GM19324 (cell line): ENCODE measurements at regions not wholly inside any gene's neighbourhood (a gene's known extent, or its start where the extent isn't known, plus 50 kb on each side); places are given as distances from the start of the nearest gene placed in this dataset.
"Not testable (repeated sequence)": the region's sequence is repeated elsewhere in the genome, so short reads cannot be mapped to it uniquely, and the experiment has no call there.

Experiments
- ATAC-seq: cut with Tn5 transposase; IDR thresholded peaks from one replicate; pipeline ENCODE4 v1.9.1; 2021; ENCODE audit warnings: mild to moderate bottlenecking, moderate library complexity; ENCODE audit not compliant: unreplicated experiment, low FRiP score

DNA sequence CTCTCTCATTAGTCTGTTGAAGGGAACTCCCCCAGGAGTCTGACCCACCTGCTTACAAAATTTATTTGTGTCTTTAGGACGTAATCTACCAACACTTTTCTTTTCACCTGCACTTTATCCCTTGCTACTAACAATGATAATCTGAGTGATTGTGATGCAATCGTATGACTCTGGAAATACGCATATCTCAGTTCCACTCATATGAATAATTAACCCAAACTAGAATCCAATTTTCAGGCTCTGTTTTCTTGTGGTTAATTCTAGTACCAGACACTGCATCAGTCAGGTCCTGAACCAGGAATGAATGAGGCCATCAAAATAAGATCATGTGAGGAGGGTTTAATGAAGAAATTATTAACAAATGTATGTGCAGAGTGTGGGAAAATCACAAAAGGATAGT, 158.4 kb upstream of the SRD5A2 start:
- ATAC-seq, result no peak

DNA sequence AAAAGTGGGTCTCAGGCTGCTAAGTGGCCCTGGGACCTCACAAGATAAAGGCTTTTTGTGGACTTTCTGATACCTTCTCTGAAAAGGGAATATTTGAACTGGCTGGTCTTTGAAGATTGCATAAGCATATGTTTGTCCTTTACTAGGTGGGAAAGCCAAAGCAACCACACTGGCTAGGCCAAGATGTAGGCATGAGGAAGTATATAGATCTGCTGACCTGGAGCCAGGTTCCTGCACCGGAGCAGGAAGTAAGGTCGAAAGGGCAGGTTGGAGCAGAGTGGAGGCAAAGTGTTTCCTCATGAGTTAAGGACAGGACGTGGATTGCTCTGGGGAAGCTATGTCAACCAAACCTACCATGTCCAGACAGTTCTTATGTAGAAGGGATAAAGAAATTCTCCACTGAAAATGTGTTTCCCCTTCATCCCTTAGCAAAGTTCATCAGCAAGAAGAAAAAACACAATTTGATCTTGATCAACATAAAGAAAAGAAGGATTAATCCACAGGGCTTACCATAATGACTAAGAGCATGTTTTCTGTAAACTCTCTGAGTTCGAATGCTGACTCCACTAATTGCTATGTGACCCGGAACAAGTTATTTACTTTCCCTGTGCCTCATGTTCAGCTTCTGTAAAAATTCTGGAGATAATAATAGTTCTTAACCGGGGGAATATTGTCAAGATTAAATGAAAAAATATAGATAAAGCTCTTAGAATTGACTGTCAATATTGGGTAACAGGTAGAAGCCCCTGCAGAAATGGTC, 156.1 kb upstream of the SRD5A2 start:
- ATAC-seq, result no peak

DNA sequence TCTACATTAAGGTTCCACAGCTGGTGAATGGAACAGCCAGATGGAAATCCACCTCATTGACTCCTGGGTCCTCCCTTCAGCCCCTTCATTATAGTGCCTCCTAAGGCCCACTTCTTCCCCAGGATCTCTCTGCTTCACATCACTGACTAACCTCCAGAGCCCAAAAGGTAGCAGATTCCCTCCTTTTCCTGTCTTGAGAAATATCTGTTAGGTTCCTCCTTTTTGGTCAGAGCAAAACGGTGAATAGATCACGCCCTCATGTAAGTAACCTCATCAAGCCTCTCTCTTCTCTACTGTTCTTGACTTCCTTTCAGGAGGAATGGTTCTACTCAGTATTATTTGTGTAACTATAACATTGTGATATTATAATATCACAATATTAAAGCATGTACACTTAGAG, 155.0 kb upstream of the SRD5A2 start:
- no peak for ATAC-seq

DNA sequence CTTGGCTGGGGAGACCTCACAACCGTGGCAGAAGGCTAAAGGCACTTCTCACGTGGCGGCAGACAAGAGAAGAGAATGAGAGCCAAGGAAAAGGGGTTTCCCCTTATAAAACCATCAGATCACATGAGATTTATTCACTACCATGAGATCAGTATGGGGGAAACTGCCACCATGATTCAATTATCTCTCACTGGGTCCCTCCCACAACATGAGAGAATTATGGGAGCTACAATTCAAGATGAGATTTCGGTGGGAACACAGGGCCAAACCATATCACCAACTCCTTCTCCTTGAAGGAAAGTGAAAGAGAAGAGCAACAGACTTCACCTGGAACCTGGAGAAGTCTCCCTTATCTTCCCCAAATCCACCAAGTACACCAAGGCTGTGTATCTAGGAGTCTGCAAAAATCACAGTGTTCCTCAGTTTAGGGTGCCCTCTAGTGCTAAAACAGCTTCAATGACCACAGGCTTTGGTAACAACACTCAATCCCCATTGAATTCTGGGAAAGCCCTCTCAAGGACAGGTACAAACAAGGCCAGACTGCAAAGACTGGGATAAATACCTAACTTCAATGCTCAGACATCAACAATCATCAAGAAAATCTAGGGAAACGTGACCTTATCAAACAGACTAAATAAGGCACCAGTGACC, 148.8 kb upstream of the SRD5A2 start:
- no peak for ATAC-seq

DNA sequence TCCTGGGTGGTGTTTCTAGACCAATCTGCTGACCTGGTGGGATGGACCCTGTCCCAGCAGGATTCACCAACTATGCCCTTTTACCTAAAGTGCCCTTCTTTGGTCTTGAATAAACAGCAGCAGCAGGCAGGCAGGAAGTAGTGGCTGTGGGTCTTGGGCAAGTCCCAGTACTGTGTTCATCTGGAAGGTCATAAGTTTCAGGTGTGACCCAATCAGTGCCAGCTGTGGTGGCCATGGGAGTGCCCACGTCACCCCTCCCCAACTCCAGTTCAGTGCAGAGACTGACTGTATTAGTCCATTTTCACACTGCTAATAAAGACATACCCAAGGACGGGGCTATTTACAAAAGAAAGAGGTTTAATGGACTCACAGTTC, 148.3 kb upstream of the SRD5A2 start:
- ATAC-seq, result no peak

DNA sequence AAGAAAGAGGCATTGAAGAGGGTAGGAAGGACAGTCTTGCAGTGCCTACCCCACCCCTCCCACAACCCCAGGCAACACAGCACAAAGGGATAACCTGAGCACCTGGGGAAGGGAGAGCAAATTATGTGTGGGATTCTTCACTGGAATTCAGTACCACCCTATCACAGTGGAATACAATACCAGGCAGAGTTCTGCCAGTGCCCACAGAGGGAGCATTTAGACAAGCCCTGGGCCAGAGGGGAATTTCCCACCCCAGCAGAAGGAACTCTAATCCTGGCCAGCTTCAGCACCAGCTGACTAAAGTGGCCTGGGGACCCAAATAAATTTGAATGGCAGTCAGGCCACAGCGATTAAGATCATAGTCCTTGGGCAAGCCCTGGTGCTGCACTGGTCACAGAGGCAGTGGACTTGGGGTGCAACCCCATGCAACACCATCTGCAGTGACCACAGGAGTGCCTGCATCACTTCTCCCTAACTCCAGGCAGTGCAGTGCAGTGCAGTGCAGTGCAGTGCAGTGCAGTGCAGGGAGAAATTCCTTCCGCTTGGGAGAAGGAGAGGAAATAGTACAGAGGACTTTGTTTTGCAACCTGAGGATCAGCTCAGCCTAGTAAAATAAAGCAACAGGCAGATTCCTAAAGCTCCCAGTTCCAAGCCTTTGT, 147.8 kb upstream of the SRD5A2 start:
- no peak for ATAC-seq

DNA sequence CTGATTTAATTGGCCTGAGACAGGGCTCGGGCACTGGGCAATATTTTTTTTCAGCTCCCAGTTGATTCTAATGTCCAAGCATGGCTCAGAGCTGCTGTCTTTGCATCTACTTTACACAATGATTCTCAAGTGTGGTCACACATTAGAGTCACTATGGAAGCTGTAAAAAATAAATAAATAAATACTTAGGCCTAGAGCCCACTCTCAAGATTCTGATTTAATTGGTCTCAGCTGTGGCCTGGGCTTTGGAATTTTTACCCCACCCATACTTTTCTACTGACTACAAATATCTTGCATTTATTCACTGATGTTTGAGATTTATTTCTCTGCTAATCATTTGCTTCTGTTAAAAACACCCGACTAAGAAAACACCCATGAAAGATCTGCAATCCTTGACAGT, 145.7 kb upstream of the SRD5A2 start:
- no peak for ATAC-seq

DNA sequence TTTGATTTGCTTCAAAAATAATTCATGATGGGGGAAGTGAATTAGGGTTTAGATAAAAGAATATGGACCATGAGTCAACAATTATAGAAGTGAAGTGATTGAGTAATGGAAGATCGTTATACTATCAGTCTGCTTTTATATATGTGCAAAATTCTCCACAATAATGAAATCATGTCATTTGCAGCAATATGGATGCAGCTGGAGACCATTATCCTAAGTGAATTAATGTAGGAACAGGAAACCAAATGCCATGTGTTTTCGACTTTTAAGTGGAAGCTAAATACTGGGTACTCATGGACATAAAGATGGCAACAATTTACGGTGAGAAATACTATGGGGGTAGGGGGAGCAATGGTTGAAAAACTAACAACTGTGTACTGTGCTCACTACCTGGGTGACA, 144.7 kb upstream of the SRD5A2 start:
- ATAC-seq, result no peak

DNA sequence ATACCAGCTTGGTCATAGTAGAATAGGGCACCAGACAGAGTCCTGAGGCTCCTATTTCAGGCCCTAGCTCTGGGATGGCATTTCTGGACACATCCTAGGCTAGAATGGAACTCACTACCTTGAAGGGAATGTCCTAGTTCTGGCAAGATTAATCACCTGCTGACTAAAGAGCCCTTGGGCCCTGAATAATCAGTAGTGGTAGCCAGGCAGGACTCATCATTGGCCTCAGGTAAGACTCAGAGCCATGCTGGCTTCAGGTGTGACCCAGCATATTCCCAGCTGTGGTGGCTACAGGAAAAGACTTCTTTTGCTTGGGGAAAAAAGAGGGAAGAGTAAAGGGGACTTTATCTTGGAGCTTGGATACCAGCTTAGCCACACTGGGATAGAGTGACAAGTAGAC, 131.0 kb upstream of the SRD5A2 start:
- ATAC-seq, result no peak

DNA sequence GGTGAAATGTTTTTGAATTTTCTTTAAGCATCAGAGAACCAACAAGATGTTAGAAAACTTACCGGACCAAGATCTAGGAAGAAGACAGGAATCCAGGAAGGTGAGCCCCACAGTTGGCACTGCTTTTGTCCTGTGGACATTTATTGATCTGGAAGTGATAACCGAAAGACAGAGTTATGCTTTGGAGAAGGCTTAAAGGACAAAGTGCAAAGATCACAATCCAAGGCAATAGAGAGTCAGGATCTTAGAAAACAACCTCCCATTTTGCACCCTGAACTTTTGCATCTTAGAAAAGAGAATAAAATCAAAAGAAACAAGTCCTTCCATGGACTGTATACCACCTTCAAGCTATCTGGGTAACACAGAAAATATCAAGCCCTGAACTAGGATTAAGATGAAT, 129.4 kb upstream of the SRD5A2 start:
- ATAC-seq, result no peak

DNA sequence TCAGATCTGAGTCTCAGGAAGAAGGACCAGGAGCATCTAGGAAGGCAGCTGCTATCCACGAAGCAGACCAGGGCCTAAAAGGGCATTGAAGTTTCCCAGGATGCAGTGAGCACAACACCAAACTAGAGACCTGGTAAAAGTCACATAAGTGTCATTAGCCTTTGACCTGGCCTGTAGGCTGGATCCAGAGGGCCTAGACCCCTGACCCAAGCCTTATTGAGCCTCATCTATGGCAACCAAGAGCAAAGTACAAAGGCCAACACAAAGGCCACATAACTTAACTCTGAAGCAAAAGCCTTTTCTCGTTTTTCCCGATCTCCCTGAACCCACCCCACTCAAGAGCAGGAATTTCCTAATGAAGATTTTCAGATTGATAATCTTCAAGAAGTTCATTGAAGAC, 127.3 kb upstream of the SRD5A2 start:
- ATAC-seq, result no peak

DNA sequence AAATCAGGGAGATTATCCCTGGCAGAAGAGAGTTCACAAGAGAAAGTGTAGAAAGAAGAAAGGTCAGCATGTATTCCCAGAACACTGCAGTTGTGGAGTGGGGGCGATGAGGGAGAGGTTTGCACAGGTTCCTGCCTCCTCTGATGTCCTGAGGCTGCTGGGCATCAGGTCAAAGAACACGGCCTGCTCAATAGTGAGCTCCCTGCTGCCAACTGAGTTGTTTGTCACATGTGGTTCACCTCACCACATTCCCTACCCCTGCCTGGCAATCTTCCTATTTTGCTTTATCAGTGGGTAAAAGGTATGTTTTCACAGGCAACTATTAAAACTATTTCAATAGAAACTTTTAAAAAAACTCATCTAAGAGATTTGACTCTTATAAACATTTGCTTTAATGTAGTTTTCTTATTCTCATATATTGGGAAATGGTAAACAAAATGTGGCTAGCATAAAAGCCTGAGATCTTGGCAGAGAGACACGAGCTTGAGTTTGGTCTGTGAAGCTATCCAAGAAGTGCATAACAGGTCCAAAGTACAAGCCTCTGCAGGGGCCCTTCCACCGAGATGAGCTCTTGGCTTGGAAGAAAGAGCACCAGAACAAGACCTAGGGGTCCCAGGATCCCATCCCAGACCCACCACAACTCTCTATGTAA, 123.9 kb upstream of the SRD5A2 start:
- ATAC-seq, result no peak

DNA sequence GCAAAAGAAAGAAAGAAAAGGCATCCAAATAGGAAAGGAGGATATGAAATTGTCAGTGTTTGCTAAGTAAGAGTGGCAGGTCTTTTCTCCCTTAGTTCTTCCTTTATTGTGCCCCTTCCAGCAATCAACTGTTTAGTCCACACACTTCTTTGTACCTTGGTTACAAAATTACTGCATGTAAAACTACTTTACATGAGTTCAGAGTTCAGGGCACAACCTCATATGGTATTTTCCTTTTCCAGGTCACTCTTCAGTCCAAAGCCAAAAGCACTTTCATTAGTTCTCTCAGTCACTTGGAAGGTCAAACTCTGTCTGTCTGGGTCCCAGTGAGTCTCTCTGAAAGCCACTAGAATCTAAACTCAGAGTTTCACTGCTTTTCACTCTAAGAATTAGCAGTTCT, 122.5 kb upstream of the SRD5A2 start:
- no peak for ATAC-seq

DNA sequence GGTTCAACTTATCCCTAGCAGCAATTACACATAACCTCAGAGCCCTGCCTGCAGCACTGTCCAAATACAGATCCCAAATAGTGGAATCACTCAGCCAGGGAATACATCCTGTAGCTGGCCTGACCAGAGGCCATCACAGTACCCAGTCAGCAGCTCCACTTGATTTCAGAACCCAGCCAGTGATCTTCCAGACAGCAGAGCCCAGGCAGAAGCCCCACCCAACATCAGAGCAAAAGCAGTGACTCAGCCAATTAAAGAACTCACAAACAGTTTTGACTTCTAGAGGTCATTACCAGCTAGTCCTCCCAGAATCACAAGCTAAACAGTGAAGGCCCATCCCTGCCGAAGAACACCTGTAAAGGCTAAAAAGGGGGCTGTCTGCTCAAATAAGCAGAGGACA, 118.0 kb upstream of the SRD5A2 start:
- ATAC-seq, result no peak

DNA sequence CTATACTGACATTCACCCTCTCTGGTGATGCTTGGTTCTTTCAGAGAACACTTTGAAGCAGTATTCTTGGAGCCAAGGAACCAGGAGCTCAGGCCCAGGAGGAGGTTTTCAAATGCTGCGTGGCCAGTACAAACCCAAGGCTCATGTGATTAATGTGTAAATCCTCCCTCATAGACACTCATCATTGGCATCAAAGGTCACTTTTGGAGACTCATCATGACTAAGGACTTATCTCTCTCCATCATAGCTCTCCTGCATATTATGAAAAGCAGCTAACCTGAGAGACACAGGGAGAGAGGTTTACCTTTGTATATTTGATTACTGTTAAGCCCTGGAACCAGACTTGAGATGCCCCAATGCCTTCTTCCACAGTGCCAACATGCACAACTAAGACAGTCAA, 115.3 kb upstream of the SRD5A2 start:
- ATAC-seq, result no peak

DNA sequence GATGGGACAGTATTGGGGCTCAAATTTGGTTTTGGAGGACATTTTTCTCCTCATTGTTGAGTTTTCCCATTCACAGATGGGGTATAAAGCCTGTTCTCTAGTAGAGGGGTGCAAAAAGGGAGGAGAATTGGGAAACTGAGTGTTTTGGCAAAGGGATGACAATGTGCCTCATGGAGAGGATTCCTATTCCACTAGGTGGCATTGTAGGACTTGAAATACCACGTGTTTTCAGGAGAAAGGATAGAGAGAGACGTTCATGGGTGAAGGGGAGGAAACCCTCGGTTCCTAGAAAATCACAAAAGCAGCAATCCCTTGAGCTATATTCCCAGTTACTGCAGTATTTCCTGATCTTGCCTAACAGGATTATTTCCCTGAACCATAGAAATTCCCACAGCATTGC, 113.7 kb upstream of the SRD5A2 start:
- ATAC-seq, result no peak

DNA sequence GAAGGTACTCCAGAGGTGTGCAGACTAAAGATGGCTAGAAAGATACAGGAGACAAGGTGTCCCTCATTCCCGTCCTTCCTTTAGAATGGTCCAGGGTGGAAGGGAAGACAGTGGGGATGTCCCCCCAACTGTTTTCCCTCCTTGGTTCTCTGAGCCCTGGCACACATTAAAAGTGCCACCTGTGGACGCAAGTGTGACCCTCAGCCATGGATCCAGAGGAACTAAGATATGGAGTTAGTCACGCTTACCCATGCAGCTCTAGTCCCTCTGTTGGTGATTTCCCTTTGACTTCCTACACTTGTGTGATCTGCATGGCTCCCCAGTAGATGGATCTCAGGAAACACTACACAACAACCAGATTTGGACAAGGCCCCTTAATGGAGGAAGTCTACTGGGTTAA, 113.1 kb upstream of the SRD5A2 start:
- no peak for ATAC-seq

DNA sequence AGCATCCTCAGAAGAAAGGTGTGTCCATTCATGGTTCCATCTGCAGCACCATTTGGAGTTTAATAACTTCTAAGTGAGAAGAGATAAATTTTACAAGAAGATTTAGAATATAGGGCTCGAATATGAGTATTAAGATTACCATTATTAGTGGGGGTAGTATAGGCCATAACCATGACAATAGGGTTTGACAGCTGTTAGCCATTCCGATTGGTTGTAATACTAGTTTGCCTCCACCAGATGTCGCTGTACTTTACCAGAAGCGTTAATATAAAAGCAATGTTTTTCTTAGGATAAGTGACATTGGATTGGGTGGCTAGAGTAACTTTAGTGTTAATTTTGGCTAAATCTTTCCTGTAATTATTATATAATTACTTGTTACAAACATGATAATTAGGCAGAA, 107.5 kb upstream of the SRD5A2 start:
- no peak for ATAC-seq

DNA sequence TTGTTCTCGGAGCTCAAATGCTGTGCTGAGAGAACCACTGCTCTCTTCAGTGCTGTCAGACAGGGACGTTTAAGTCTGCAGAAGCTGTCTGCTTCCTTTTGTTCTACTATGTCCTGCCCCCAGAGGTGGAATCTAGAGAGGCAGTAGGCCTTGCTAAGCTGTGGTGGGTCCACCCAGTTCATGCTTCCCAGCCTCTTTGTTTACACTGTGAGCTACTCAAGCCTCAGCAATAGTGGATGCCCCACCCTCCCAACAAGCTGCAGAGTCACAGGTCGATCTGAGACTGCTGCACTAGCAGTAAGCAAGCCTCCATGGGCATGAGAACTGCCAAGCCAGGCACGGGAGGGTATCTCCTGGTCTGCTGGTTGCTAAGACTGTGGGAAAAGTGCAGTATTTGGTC, 102.8 kb upstream of the SRD5A2 start:
- not testable (repeated sequence) for ATAC-seq

DNA sequence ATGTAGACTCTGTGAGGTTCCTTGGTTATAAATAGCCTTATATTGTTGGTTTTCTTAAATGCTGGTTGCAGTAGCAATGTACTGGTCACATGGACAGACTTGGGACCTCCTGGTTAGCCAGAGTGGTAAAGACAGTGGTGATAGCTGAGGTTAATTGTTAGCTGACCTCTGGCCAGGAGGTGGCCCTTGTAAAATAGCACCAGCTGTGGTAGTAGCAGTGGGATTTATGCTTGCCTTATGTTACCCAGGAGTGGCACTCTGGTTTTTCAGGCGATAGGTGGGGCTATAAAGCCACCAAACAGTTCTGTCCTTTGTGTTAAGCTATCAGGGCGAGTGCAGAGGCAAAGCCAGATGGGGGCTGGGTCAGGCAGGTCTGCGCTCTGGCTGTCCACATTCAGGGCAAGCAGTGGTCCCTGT, 94.8 kb upstream of the SRD5A2 start:
- no peak for ATAC-seq

DNA sequence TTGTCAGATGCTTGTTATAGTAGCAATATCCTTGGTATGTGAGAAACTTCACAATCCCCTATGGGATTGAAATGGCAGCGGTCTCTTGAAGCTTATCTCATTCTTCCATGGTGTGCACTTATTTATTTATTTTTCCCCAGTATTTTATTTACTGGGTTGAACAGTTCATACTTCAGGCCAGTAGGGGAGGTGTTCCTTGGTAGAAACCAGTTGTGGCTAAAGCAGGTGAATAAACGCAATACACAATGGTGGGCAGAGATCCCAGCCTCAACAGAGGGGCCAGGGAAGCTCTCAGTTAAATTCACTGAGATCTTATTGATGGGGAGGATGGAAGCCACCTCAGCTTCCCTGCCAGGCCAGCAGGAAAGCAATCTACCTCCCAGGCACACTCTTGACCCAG, 93.7 kb upstream of the SRD5A2 start:
- ATAC-seq, result no peak
